ENCODE measurements at regions not wholly inside any gene's neighbourhood (a gene's known extent, or its start where the extent isn't known, plus 50 kb on each side); places are given as distances from the start of the nearest gene placed in this dataset.

- ATAC-seq (no peak), DNase-seq (ENCODE audit: low read depth, low spot score) (no peak)
- TF ChIP-seq JUND (IDR thresholded peaks at IDR 0.05) (no peak), YY1 (IDR thresholded peaks at IDR 0.05; ENCODE audit: extremely low read depth, insufficient replicate concordance, low read depth, low read length) (no peak), REST (IDR thresholded peaks at IDR 0.05; ENCODE audit: low read depth) (no peak), ELF1 (IDR thresholded peaks at IDR 0.05; ENCODE audit: borderline replicate concordance, low read depth) (no peak), ZNF274 (IDR thresholded peaks at IDR 0.05; ENCODE audit: low read depth, low read length) (no peak), MAX (IDR thresholded peaks at IDR 0.05) (no peak), EZH2phosphoT487 (IDR thresholded peaks at IDR 0.05; ENCODE audit: borderline replicate concordance) (no peak), POLR2AphosphoS5 (IDR thresholded peaks at IDR 0.05; ENCODE audit: low read depth, low read length) (no peak), CEBPB (IDR thresholded peaks at IDR 0.05; ENCODE audit: low read depth) (no peak)
- POLR2A ChIA-PET = no interaction called here
- H3K4me2 ChIP-seq (ENCODE audit: low read length) = no peak overlapping the region
- H3K4me1 ChIP-seq (ENCODE audit: control insufficient read depth in 1 of 2, insufficient read depth in 2 of 2, low read length in 2 of 2) = no peaks in the 10 kb centered on the region; a peak in 1 of 4 replicates
- no peak overlapping the region for H3K4me3 ChIP-seq (replicated peaks in 1 of 2; ENCODE audit: low read depth in 1 of 2, low read length in 2 of 2)
- intact Hi-C loops (cut with micrococcal nuclease) = loop anchor here (10.0 kb wide), 1 partner anchor 188 kb away; no protein-coding TSS in a partner anchor
- no peaks in the 10 kb centered on the region for H4K20me1 ChIP-seq (ENCODE audit: insufficient read depth)
- H3K27ac ChIP-seq (ENCODE audit: low read depth, low read length) = no peak overlapping the region
- no peaks in the 10 kb centered on the region for H3K9me2 ChIP-seq (ENCODE audit: insufficient read depth)
- BruUV-seq (replicated peaks) = no TSS peak
- H3K36me3 ChIP-seq (ENCODE audit: control insufficient read depth in 1 of 2, insufficient read depth in 2 of 2, low read length in 2 of 2) = no peaks in the 10 kb centered on the region
- no peak overlapping the region for H2AFZ ChIP-seq (ENCODE audit: low read depth, low read length, poor library complexity, severe bottlenecking)
- RAD21 ChIA-PET (ENCODE audit: low non-redundant PET in 1 of 2, low total read pairs in 2 of 2, uncharacterized antibody in 2 of 2, unreplicated experiment in 2 of 2) = no interaction called here
- no peaks in the 10 kb centered on the region for H3K9me3 ChIP-seq (ENCODE audit: control insufficient read depth in 1 of 2, insufficient read depth in 1 of 2, low read depth in 1 of 2, low read length in 2 of 2)
- no peaks in the 10 kb centered on the region for H3K79me2 ChIP-seq (ENCODE audit: insufficient read depth, low read length)
- H3K27me3 ChIP-seq (ENCODE audit: insufficient read depth, low read length) = peaks cover 14% of the 10 kb centered on the region; the same call in 1 of the 2 replicates
- CTCF ChIA-PET = no interaction called here
- no peak overlapping the region for H3K9ac ChIP-seq (ENCODE audit: low read length)
Measured at GRCh38 chr1:5646486-5647149, 345.6 kb downstream of the NPHP4 start.

Data from HCT116 (cell line).